SK-N-SH (cell line): ENCODE measurements at regions not wholly inside any gene's neighbourhood (a gene's known extent, or its start where the extent isn't known, plus 50 kb on each side); places are given as distances from the start of the nearest gene placed in this dataset.

Experiments used
- CTCF ChIA-PET: fragments of 300-600, 350-600 bp; formaldehyde crosslinking; extraction: SDS; loops from one replicate; lab custom pipeline; 2021; lab: Yijun Ruan, JAX
- POLR2A ChIA-PET: fragments of 350-600 bp; sonication (Branson Sonifier 250); formaldehyde crosslinking; extraction: SDS; loops from one replicate; lab custom pipeline; 2020; ENCODE audit warnings: antibody characterized with exemption, inconsistent platforms; lab: Yijun Ruan, JAX
- DNase-seq: peaks from one replicate; pipeline ENCODE4 v3.0.0; 2012
- H2AFZ ChIP-seq: fragments of 200-600 bp; sonication (generic); 2 replicates; pipeline ENCODE4 v1.8.1; 2016; ENCODE audit warnings: antibody characterized with exemption, mild to moderate bottlenecking, low read depth
- H3F3A ChIP-seq: fragments of 200-600 bp; sonication (generic); replicated peaks from 2 replicates; pipeline ENCODE3; 2016; ENCODE audit warnings: antibody characterized with exemption, mild to moderate bottlenecking; ENCODE audit not compliant: insufficient read depth
- H3K27ac ChIP-seq, 2 experiments: fragments of 200-500 bp in 1 of 2; fragments of 200-600 bp in 1 of 2; sonication (Bioruptor generic) in 1 of 2; sonication (generic), shearing (Covaris generic) in 1 of 2; 2 replicates each; pipeline versions ENCODE4 v1.5.1 to v1.6.1; 2014 to 2016; ENCODE audit warnings: low read depth in 2 of 2, inconsistent platforms in 1 of 2, low read length in 1 of 2, mild to moderate bottlenecking in 1 of 2, mixed read lengths in 1 of 2
- H3K27me3 ChIP-seq: fragments of 200-600 bp; sonication (generic), shearing (Covaris generic); 2 replicates; pipeline ENCODE4 v1.6.1; 2016; ENCODE audit warnings: mixed run types; ENCODE audit not compliant: insufficient read depth
- H3K36me3 ChIP-seq, 2 experiments: fragments of 200-500 bp in 1 of 2; fragments of 200-600 bp in 1 of 2; sonication (Bioruptor generic) in 1 of 2; sonication (generic) in 1 of 2; replicated peaks in 1 of 2; 2 replicates each; pipeline versions ENCODE3 to v1.5.1; 2014 to 2016; ENCODE audit warnings: low read length in 1 of 2, mild to moderate bottlenecking in 1 of 2; ENCODE audit not compliant: insufficient read depth in 2 of 2, control insufficient read depth in 1 of 2
- H3K4me1 ChIP-seq, 2 experiments: fragments of 200-500 bp in 1 of 2; fragments of 200-600 bp in 1 of 2; sonication (Bioruptor generic) in 1 of 2; sonication (generic), shearing (Covaris generic) in 1 of 2; 2 replicates each; pipeline versions ENCODE4 v1.5.1 to v1.6.1; 2014 to 2016; ENCODE audit warnings: low read depth in 1 of 2, low read length in 1 of 2, mixed run types in 1 of 2; ENCODE audit not compliant: insufficient read depth in 2 of 2, control insufficient read depth in 1 of 2
- H3K4me2 ChIP-seq: fragments of 200-600 bp; sonication (generic), shearing (Covaris generic); 2 replicates; pipeline ENCODE4 v1.6.1; 2017; ENCODE audit warnings: mixed run types
- H3K4me3 ChIP-seq, 2 experiments: fragments of 200-500 bp in 1 of 2; fragments of 200-600 bp in 1 of 2; sonication (Bioruptor generic) in 1 of 2; sonication (generic), shearing (Covaris generic) in 1 of 2; 2 replicates each; pipeline versions ENCODE4 v1.5.1 to v1.8.1; 2014 to 2016; ENCODE audit warnings: low read depth in 2 of 2, inconsistent platforms in 1 of 2, low read length in 1 of 2, mild to moderate bottlenecking in 1 of 2, mixed read lengths in 1 of 2, moderate library complexity in 1 of 2
- H3K79me2 ChIP-seq: fragments of 200-600 bp; sonication (generic); 2 replicates; pipeline ENCODE4 v1.8.1; 2017; ENCODE audit warnings: mild to moderate bottlenecking; ENCODE audit not compliant: insufficient read depth
- H3K9ac ChIP-seq: fragments of 200-600 bp; sonication (generic); 2 replicates; pipeline ENCODE4 v1.6.1; 2017; ENCODE audit warnings: mixed run types
- H3K9me2 ChIP-seq: fragments of 200-600 bp; sonication (generic); 2 replicates; pipeline ENCODE4 v1.6.1; 2017; ENCODE audit warnings: mixed run types
- H3K9me3 ChIP-seq: fragments of 200-600 bp; sonication (generic); 2 replicates; pipeline ENCODE4 v1.6.1; 2017; ENCODE audit warnings: mixed run types, mild to moderate bottlenecking, moderate library complexity
- H4K20me1 ChIP-seq: fragments of 200-600 bp; sonication (generic); 2 replicates; pipeline ENCODE4 v1.6.1; 2017; ENCODE audit warnings: mild to moderate bottlenecking, mixed run types; ENCODE audit not compliant: insufficient read depth
- CHD2 ChIP-seq: fragments of 150-350 bp; IDR thresholded peaks from 2 replicates; pipeline ENCODE4 v1.6.1; 2018; ENCODE audit warnings: low read length; ENCODE audit not compliant: partially characterized antibody
- EP300 ChIP-seq, 2 experiments: IDR thresholded peaks; 2 replicates each; pipeline versions ENCODE4 v1.4.0 to v1.6.1; 2012; ENCODE audit warnings: borderline replicate concordance in 1 of 2, low read depth in 1 of 2, low read length in 1 of 2
- FOSL2 ChIP-seq: IDR thresholded peaks from 2 replicates; pipeline ENCODE4 v1.4.0; 2012; ENCODE audit warnings: low read depth, mild to moderate bottlenecking, moderate library complexity, borderline replicate concordance
- FOXM1 ChIP-seq: IDR thresholded peaks from 2 replicates; pipeline ENCODE4 v1.4.0; 2012; ENCODE audit warnings: low read depth, mild to moderate bottlenecking
- GABPA ChIP-seq: IDR thresholded peaks from 2 replicates; pipeline ENCODE4 v1.4.0; 2012; ENCODE audit warnings: low read depth, mild to moderate bottlenecking
- MEF2A ChIP-seq: IDR thresholded peaks from 2 replicates; pipeline ENCODE4 v1.4.0; 2012; ENCODE audit warnings: low read depth, borderline replicate concordance
- NFIC ChIP-seq: IDR thresholded peaks from 2 replicates; pipeline ENCODE4 v1.4.0; 2012; ENCODE audit warnings: borderline replicate concordance
- POLR2AphosphoS5 ChIP-seq: IDR thresholded peaks from 2 replicates; pipeline ENCODE4 v1.6.1; 2012; ENCODE audit warnings: low read depth, low read length
- RFX5 ChIP-seq: IDR thresholded peaks from 2 replicates; pipeline ENCODE4 v1.6.1; 2012; ENCODE audit warnings: mild to moderate bottlenecking, improper control_type of control experiment, low read length
- RXRA ChIP-seq: IDR thresholded peaks from 2 replicates; pipeline ENCODE4 v1.4.0; 2012; ENCODE audit warnings: low read depth, mild to moderate bottlenecking, borderline replicate concordance
- SIN3A ChIP-seq: IDR thresholded peaks from 2 replicates; pipeline ENCODE4 v1.6.1; 2012; ENCODE audit warnings: low read depth, mild to moderate bottlenecking, low read length, moderate library complexity, borderline replicate concordance
- TAF1 ChIP-seq: IDR thresholded peaks from 2 replicates; pipeline ENCODE4 v1.6.1; 2012; ENCODE audit warnings: low read depth, mild to moderate bottlenecking, low read length, moderate library complexity, borderline replicate concordance
- TEAD4 ChIP-seq: IDR thresholded peaks from 2 replicates; pipeline ENCODE4 v1.4.0; 2012; ENCODE audit warnings: mild to moderate bottlenecking, borderline replicate concordance; ENCODE audit not compliant: insufficient read depth
- YY1 ChIP-seq: IDR thresholded peaks from 2 replicates; pipeline ENCODE4 v1.4.0; 2012; ENCODE audit warnings: low read depth, mild to moderate bottlenecking
- WGBS: methylation state at CpG from one replicate; pipeline ENCODE4 v1.1.6; 2017; ENCODE audit warnings: low lambda C conversion rate; 5-methylcytosine and 5-hydroxymethylcytosine counted together
- TF ChIP-seq, protein P1 (sequence below): IDR thresholded peaks from 2 replicates; pipeline ENCODE4; 2012
- TF ChIP-seq, protein P2 (sequence below): fragments of 150-350 bp; IDR thresholded peaks from 2 replicates; pipeline ENCODE4 v1.6.1; 2017; ENCODE audit warnings: antibody characterized with exemption, low read length, low read depth, borderline replicate concordance
- TF ChIP-seq, protein P3 (sequence below): IDR thresholded peaks from 2 replicates; pipeline ENCODE4 v1.4.0; 2012; ENCODE audit warnings: low read depth, borderline replicate concordance
- TF ChIP-seq, protein P4 (sequence below): IDR thresholded peaks from 2 replicates; pipeline ENCODE4 v1.4.0; 2012; ENCODE audit warnings: low read depth, borderline replicate concordance
- TF ChIP-seq, protein P5 (sequence below): IDR thresholded peaks from 2 replicates; pipeline ENCODE4 v1.6.1; 2012; ENCODE audit warnings: mild to moderate bottlenecking, low read depth, low read length, moderate library complexity

DNA sequence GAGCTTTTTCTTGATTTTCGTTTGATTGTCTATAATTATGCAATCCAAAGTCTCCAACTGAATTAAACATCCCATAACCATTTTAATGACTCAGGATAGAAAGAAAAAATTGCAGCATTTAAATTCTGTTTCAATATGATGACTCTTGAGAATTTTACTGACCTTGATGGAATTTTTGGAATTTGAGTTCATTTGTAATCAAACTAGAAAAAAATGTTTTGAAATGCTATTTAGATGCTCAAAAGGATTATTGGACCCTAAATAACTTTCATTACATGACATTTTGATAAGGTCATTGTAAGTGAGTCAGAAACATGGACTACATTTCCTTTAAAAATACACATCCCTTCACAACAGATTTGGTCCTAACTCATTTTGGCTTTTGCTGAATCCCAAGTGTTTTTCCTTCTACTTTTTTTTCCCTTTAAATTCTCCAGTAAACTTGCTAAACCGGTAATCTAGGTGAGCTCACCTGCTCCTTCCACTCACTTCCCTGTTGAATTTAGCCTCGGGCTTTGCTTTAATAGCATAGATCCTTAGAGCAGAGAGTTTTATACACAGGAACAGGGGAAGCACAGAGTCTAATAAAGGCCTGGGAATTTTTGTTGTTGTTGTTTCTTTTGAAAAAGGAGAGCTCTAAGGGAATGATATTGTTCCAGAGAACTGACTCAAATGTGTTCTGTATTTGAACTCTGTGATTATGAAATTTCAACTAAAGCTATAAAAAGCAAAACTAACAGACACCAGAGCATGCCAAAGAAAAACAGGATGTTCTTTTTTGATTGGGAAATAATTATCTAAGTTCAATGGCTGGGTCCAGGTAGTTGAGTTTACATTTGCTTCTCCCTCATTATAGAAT, 1088.2 kb upstream of the CITED2 start:
- no peaks in the 10 kb centered on the region; a peak in 1 of 4 replicates for H3K4me1 ChIP-seq
- no peaks in the 10 kb centered on the region for H3K79me2 ChIP-seq
- no peaks in the 10 kb centered on the region for H3K9me2 ChIP-seq
- no peaks in the 10 kb centered on the region for H4K20me1 ChIP-seq
- H3K9me3 ChIP-seq: peaks cover 11% of the 10 kb centered on the region; the same call in 1 of the 2 replicates
- peak overlapping the region; percentile 28; the same call in 1 of the 2 replicates for H3K4me2 ChIP-seq
- DNase-seq: no peak
- H3K4me3 ChIP-seq: no peak overlapping the region
- no peaks in the 10 kb centered on the region for H3K36me3 ChIP-seq
- H3K27ac ChIP-seq: peak overlapping the region; percentile 48 to 77; a peak in 3 of 4 replicates
- CTCF ChIA-PET: interaction anchor here (0.6 kb wide), 1 partner anchor 213 kb away, joined by 3 read pairs; no protein-coding TSS in a partner anchor
- peak overlapping the region; percentile 38 for H3K9ac ChIP-seq
- POLR2A ChIA-PET: no interaction called here
- no peaks in the 10 kb centered on the region for H3K27me3 ChIP-seq
- 14% methylated on average over 3 of the region's 3 CpGs for WGBS
- H3F3A ChIP-seq: peaks cover 5% of the 10 kb centered on the region
- peak overlapping the region; percentile 85 for H2AFZ ChIP-seq
- TF ChIP-seq POLR2AphosphoS5 (no peak), NFIC (no peak), FOXM1 (0 out of 2 replicates have a peak, but pooled peaks have one; percentile 39), TEAD4 (peak; percentile 63; the same call in 1 of the 2 replicates), EP300 (IDR thresholded peaks at IDR 0.05; ENCODE audit: borderline replicate concordance in 1 of 2, low read depth in 1 of 2, low read length in 1 of 2) (peak in 1 of 2 experiments; percentile 67; a peak in 2 of 4 replicates), TAF1 (no peak), CHD2 (no peak), MEF2A (peak; percentile 42; the same call in 1 of the 2 replicates), RXRA (peak; percentile 56; the same call in 1 of the 2 replicates), FOSL2 (peak; percentile 38; the same call in 1 of the 2 replicates), YY1 (no peak), SIN3A (no peak), RFX5 (no peak), GABPA (no peak)
- TF ChIP-seq, protein P1, sequence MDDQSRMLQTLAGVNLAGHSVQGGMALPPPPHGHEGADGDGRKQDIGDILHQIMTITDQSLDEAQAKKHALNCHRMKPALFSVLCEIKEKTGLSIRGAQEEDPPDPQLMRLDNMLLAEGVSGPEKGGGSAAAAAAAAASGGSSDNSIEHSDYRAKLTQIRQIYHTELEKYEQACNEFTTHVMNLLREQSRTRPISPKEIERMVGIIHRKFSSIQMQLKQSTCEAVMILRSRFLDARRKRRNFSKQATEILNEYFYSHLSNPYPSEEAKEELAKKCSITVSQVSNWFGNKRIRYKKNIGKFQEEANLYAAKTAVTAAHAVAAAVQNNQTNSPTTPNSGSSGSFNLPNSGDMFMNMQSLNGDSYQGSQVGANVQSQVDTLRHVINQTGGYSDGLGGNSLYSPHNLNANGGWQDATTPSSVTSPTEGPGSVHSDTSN: peak; percentile 25; the same call in 1 of the 2 replicates
- TF ChIP-seq, protein P2, sequence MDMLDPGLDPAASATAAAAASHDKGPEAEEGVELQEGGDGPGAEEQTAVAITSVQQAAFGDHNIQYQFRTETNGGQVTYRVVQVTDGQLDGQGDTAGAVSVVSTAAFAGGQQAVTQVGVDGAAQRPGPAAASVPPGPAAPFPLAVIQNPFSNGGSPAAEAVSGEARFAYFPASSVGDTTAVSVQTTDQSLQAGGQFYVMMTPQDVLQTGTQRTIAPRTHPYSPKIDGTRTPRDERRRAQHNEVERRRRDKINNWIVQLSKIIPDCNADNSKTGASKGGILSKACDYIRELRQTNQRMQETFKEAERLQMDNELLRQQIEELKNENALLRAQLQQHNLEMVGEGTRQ: no peak
- TF ChIP-seq, protein P3, sequence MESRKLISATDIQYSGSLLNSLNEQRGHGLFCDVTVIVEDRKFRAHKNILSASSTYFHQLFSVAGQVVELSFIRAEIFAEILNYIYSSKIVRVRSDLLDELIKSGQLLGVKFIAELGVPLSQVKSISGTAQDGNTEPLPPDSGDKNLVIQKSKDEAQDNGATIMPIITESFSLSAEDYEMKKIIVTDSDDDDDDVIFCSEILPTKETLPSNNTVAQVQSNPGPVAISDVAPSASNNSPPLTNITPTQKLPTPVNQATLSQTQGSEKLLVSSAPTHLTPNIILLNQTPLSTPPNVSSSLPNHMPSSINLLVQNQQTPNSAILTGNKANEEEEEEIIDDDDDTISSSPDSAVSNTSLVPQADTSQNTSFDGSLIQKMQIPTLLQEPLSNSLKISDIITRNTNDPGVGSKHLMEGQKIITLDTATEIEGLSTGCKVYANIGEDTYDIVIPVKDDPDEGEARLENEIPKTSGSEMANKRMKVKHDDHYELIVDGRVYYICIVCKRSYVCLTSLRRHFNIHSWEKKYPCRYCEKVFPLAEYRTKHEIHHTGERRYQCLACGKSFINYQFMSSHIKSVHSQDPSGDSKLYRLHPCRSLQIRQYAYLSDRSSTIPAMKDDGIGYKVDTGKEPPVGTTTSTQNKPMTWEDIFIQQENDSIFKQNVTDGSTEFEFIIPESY: no peak
- TF ChIP-seq, protein P4, sequence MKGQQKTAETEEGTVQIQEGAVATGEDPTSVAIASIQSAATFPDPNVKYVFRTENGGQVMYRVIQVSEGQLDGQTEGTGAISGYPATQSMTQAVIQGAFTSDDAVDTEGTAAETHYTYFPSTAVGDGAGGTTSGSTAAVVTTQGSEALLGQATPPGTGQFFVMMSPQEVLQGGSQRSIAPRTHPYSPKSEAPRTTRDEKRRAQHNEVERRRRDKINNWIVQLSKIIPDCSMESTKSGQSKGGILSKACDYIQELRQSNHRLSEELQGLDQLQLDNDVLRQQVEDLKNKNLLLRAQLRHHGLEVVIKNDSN: no peak
- TF ChIP-seq, protein P5, sequence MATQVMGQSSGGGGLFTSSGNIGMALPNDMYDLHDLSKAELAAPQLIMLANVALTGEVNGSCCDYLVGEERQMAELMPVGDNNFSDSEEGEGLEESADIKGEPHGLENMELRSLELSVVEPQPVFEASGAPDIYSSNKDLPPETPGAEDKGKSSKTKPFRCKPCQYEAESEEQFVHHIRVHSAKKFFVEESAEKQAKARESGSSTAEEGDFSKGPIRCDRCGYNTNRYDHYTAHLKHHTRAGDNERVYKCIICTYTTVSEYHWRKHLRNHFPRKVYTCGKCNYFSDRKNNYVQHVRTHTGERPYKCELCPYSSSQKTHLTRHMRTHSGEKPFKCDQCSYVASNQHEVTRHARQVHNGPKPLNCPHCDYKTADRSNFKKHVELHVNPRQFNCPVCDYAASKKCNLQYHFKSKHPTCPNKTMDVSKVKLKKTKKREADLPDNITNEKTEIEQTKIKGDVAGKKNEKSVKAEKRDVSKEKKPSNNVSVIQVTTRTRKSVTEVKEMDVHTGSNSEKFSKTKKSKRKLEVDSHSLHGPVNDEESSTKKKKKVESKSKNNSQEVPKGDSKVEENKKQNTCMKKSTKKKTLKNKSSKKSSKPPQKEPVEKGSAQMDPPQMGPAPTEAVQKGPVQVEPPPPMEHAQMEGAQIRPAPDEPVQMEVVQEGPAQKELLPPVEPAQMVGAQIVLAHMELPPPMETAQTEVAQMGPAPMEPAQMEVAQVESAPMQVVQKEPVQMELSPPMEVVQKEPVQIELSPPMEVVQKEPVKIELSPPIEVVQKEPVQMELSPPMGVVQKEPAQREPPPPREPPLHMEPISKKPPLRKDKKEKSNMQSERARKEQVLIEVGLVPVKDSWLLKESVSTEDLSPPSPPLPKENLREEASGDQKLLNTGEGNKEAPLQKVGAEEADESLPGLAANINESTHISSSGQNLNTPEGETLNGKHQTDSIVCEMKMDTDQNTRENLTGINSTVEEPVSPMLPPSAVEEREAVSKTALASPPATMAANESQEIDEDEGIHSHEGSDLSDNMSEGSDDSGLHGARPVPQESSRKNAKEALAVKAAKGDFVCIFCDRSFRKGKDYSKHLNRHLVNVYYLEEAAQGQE: no peak
